ENCODE measurements at regions not wholly inside any gene's neighbourhood (a gene's known extent, or its start where the extent isn't known, plus 50 kb on each side); places are given as distances from the start of the nearest gene placed in this dataset.

DNA sequence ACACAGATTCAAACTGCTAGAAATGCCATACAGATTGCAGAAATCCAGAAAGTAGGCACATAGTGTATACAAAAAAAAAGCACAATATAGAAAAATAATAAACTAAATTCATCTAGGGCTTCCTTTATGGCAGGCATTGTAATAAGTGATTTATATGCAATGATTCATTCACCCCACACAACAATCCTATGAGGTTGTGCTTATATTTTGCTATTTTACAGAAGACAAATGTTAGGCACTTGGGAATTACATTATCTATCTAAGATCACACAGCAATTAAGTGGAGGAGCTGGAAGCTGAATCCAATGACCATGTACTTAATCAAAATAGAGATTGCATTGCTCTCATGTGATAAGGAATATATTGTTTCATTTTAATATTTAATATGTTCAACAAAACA, 225.7 kb upstream of the KCNK2 start:
- TF ChIP-seq POLR2A (IDR thresholded peaks at IDR 0.05): no peak
- TF ChIP-seq, protein P1, sequence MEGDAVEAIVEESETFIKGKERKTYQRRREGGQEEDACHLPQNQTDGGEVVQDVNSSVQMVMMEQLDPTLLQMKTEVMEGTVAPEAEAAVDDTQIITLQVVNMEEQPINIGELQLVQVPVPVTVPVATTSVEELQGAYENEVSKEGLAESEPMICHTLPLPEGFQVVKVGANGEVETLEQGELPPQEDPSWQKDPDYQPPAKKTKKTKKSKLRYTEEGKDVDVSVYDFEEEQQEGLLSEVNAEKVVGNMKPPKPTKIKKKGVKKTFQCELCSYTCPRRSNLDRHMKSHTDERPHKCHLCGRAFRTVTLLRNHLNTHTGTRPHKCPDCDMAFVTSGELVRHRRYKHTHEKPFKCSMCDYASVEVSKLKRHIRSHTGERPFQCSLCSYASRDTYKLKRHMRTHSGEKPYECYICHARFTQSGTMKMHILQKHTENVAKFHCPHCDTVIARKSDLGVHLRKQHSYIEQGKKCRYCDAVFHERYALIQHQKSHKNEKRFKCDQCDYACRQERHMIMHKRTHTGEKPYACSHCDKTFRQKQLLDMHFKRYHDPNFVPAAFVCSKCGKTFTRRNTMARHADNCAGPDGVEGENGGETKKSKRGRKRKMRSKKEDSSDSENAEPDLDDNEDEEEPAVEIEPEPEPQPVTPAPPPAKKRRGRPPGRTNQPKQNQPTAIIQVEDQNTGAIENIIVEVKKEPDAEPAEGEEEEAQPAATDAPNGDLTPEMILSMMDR (IDR thresholded peaks at IDR 0.05): no peak
- Histone ChIP-seq H3K4me1 (replicated peaks in 1 of 2) (no peaks in the 10 kb centered on the region), H3K36me3 (replicated peaks in 1 of 2) (no peaks in the 10 kb centered on the region), H3K4me3 (no peak overlapping the region), H3K27me3 (no peaks in the 10 kb centered on the region), H3K27ac (no peak overlapping the region), H3K9me3 (replicated peaks in 1 of 3) (no peaks in the 10 kb centered on the region)
- no peak for DNase-seq
- intact Hi-C loops (cut with DNase I): no loop called here

- H3K4me3 ChIP-seq: no peak overlapping the region
These were observed 224.8 kb upstream of the KCNK2 start for GRCh38 chr1:214857716-214858115.

GRCh38 chr1:214859647-214860046, 222.9 kb upstream of the KCNK2 start:
- Histone ChIP-seq H3K4me1 (replicated peaks in 1 of 2) (peaks cover 0 to 10% of the 10 kb centered on the region in 2 donors), H3K27ac (no peak overlapping the region), H3K4me3 (no peak overlapping the region), H3K36me3 (replicated peaks in 1 of 2) (no peaks in the 10 kb centered on the region), H3K9me3 (replicated peaks in 1 of 3) (no peaks in the 10 kb centered on the region), H3K27me3 (no peaks in the 10 kb centered on the region)
- DNase-seq: no peak
- intact Hi-C loops (cut with DNase I): no loop called here
- WGBS, 4 donors: 70 to 84% (median 74%) methylated on average over 8 of the region's 8 CpGs
- TF ChIP-seq, protein P1 (IDR thresholded peaks at IDR 0.05): no peak
- TF ChIP-seq POLR2A (IDR thresholded peaks at IDR 0.05): no peak

More at GRCh38 chr1:214857716-214858115, 224.8 kb upstream of the KCNK2 start:
- no peak for DNase-seq
- Histone ChIP-seq H3K9me3 (replicated peaks in 1 of 3) (no peaks in the 10 kb centered on the region), H3K4me1 (replicated peaks in 1 of 2) (peaks cover 0 to 8% of the 10 kb centered on the region in 2 donors), H3K27ac (no peak overlapping the region), H3K36me3 (replicated peaks in 1 of 2) (no peaks in the 10 kb centered on the region), H3K27me3 (no peaks in the 10 kb centered on the region)
- intact Hi-C loops (cut with DNase I): no loop called here
- 52 to 73% (median 65%) methylated on average over 3 of the region's 3 CpGs for WGBS, 4 donors
- no peak for TF ChIP-seq POLR2A (IDR thresholded peaks at IDR 0.05)
- TF ChIP-seq, protein P1 (IDR thresholded peaks at IDR 0.05): no peak

- Histone ChIP-seq H3K4me3 (no peak overlapping the region), H3K36me3 (replicated peaks in 1 of 2) (no peaks in the 10 kb centered on the region), H3K4me1 (replicated peaks in 1 of 2) (peaks cover 0 to 10% of the 10 kb centered on the region in 2 donors), H3K27ac (no peak overlapping the region), H3K27me3 (no peaks in the 10 kb centered on the region), H3K9me3 (replicated peaks in 1 of 3) (no peaks in the 10 kb centered on the region)
- 51 to 69% (median 65%) methylated on average over 2 of the region's 2 CpGs for WGBS, 4 donors
- intact Hi-C loops (cut with DNase I): no loop called here
- no peak for DNase-seq
- TF ChIP-seq, protein P1 (IDR thresholded peaks at IDR 0.05): no peak
These were observed 220.9 kb upstream of the KCNK2 start for GRCh38 chr1:214861615-214862014.

Measured in adrenal gland (tissue), 9 donors.